Fibroblast of skin of right biceps (primary cell): ENCODE measurements at regions not wholly inside any gene's neighbourhood (a gene's known extent, or its start where the extent isn't known, plus 50 kb on each side); places are given as distances from the start of the nearest gene placed in this dataset.
A peak's percentile ranks its signal among the peaks of the same experiment; 100 is the strongest.
"Not testable (repeated sequence)": the region's sequence is repeated elsewhere in the genome, so short reads cannot be mapped to it uniquely, and the experiment has no call there.

Source experiments
- DNase-seq: peaks from one replicate; pipeline ENCODE4 v3.0.0-alpha.2; 2013

GRCh38 chr9:124126648-124127646 lies 115.4 kb downstream of the LHX2 start:
- peak; percentile 63 for DNase-seq

- DNase-seq: no peak
Measured at GRCh38 chr9:124128568-124129166, 117.1 kb downstream of the LHX2 start.

- DNase-seq: no peak
Measured at GRCh38 chr9:124130277-124131075, 118.9 kb downstream of the LHX2 start.

GRCh38 chr9:124131518-124131917 lies 120.0 kb downstream of the LHX2 start:
- not testable (repeated sequence) for DNase-seq

- peak; percentile 29 for DNase-seq
Measured at GRCh38 chr9:124132671-124133147, 121.1 kb downstream of the LHX2 start.

- peak; percentile 39 for DNase-seq
Measured at GRCh38 chr9:124133727-124134126, 122.2 kb downstream of the LHX2 start.

- DNase-seq: no peak
Measured at GRCh38 chr9:124134526-124134925, 123.0 kb downstream of the LHX2 start.

- no peak for DNase-seq
Measured at GRCh38 chr9:124135813-124136365, 121.9 kb upstream of the NEK6 start.

- peak; percentile 33 for DNase-seq
Measured at GRCh38 chr9:124137009-124137943, 120.5 kb upstream of the NEK6 start.

GRCh38 chr9:124137944-124138335 lies 119.8 kb upstream of the NEK6 start:
- DNase-seq: no peak

GRCh38 chr9:124139001-124139400 lies 118.7 kb upstream of the NEK6 start:
- peak; percentile 37 for DNase-seq

GRCh38 chr9:124140941-124141568 lies 116.7 kb upstream of the NEK6 start:
- DNase-seq: no peak

- DNase-seq: peak; percentile 84
Measured at GRCh38 chr9:124144561-124145123, 113.1 kb upstream of the NEK6 start.

- no peak for DNase-seq
Measured at GRCh38 chr9:124146031-124146561, 111.7 kb upstream of the NEK6 start.

GRCh38 chr9:124149992-124150391 lies 107.8 kb upstream of the NEK6 start:
- DNase-seq: peak; percentile 17

GRCh38 chr9:124163760-124164255 lies 93.9 kb upstream of the NEK6 start:
- DNase-seq: no peak

GRCh38 chr9:124164811-124165210 lies 92.9 kb upstream of the NEK6 start:
- DNase-seq: no peak

GRCh38 chr9:124174433-124174832 lies 83.3 kb upstream of the NEK6 start:
- DNase-seq: no peak

- DNase-seq: not testable (repeated sequence)
Measured at GRCh38 chr9:124177522-124177921, 80.2 kb upstream of the NEK6 start.
